GM23248 (cell line): ENCODE measurements at regions not wholly inside any gene's neighbourhood (a gene's known extent, or its start where the extent isn't known, plus 50 kb on each side); places are given as distances from the start of the nearest gene placed in this dataset.

Experiments
- EZH2 ChIP-seq: fragments of 200-600 bp; sonication (generic); IDR thresholded peaks from 2 replicates; pipeline ENCODE4 v1.6.1; 2018; ENCODE audit warnings: antibody characterized with exemption, mild to moderate bottlenecking; ENCODE audit not compliant: insufficient read depth, poor library complexity, severe bottlenecking
- EZH2phosphoT487 ChIP-seq: fragments of 200-600 bp; sonication (generic); IDR thresholded peaks from 2 replicates; pipeline ENCODE4 v1.6.1; 2018; ENCODE audit warnings: antibody characterized with exemption, moderate library complexity, mild to moderate bottlenecking, low read depth; ENCODE audit not compliant: insufficient read depth

GRCh38 chr9:134591082-134591571 is 50.5 kb upstream of the COL5A1 start:
- TF ChIP-seq EZH2phosphoT487 = no peak
- no peak for TF ChIP-seq EZH2
